Stimulated activated CD8-positive, alpha-beta memory T cell treated with anti-CD3 and anti-CD28 coated beads, Interleukin-15, amount 100 ng/mL, for 1 hour (primary cell): ENCODE measurements at regions not wholly inside any gene's neighbourhood (a gene's known extent, or its start where the extent isn't known, plus 50 kb on each side); places are given as distances from the start of the nearest gene placed in this dataset.

Experiments
- DNase-seq: peaks from one replicate; pipeline ENCODE4 v3.0.0-alpha.2; 2020; ENCODE audit warnings: low read depth

- DNase-seq, result no peak
These were observed 131.0 kb upstream of the C1GALT1 start for GRCh38 chr7:7051206-7051877.

GRCh38 chr7:7054252-7054830 is 128.0 kb upstream of the C1GALT1 start:
- DNase-seq, result no peak

GRCh38 chr7:7060828-7061599 is 121.3 kb upstream of the C1GALT1 start:
- DNase-seq, result no peak

GRCh38 chr7:7077945-7078344 is 104.4 kb upstream of the C1GALT1 start:
- DNase-seq, result no peak

GRCh38 chr7:7080802-7081201 is 101.5 kb upstream of the C1GALT1 start:
- no peak for DNase-seq

- DNase-seq, result no peak
These were observed 91.9 kb upstream of the C1GALT1 start for GRCh38 chr7:7090460-7090859.

GRCh38 chr7:7098280-7098818 is 84.0 kb upstream of the C1GALT1 start:
- DNase-seq, result no peak

- no peak for DNase-seq
These were observed 82.7 kb upstream of the C1GALT1 start for GRCh38 chr7:7099584-7100014.

GRCh38 chr7:7100432-7100849 is 81.9 kb upstream of the C1GALT1 start:
- no peak for DNase-seq

- no peak for DNase-seq
These were observed 79.4 kb upstream of the C1GALT1 start for GRCh38 chr7:7102906-7103305.

GRCh38 chr7:7103343-7104313 is 78.7 kb upstream of the C1GALT1 start:
- DNase-seq, result no peak

GRCh38 chr7:7104314-7104698 is 78.0 kb upstream of the C1GALT1 start:
- no peak for DNase-seq

GRCh38 chr7:7104971-7105370 is 77.4 kb upstream of the C1GALT1 start:
- DNase-seq, result no peak

GRCh38 chr7:7105800-7106582 is 76.4 kb upstream of the C1GALT1 start:
- no peak for DNase-seq

GRCh38 chr7:7108931-7109330 is 73.4 kb upstream of the C1GALT1 start:
- no peak for DNase-seq

- no peak for DNase-seq
These were observed 72.4 kb upstream of the C1GALT1 start for GRCh38 chr7:7109934-7110333.

- DNase-seq, result no peak
These were observed 71.6 kb upstream of the C1GALT1 start for GRCh38 chr7:7110706-7111105.

GRCh38 chr7:7112868-7113267 is 69.5 kb upstream of the C1GALT1 start:
- no peak for DNase-seq

GRCh38 chr7:7114575-7115291 is 67.6 kb upstream of the C1GALT1 start:
- DNase-seq, result no peak

GRCh38 chr7:7117935-7118586 is 64.3 kb upstream of the C1GALT1 start:
- DNase-seq, result no peak
